Peyer's patch (tissue), 4 donors: ENCODE measurements at regions not wholly inside any gene's neighbourhood (a gene's known extent, or its start where the extent isn't known, plus 50 kb on each side); places are given as distances from the start of the nearest gene placed in this dataset.

Experiments
- DNase-seq, 3 donors: peaks; one replicate each; pipeline ENCODE4 v3.0.0-alpha.2; 2017 to 2019
- H3K27ac ChIP-seq, 4 donors: fragments of 200-600 bp; sonication (generic); one replicate each; pipeline ENCODE4 v1.5.1; 2016 to 2019
- H3K27me3 ChIP-seq, 2 donors: fragments of 200-600 bp; sonication (generic); one replicate each; pipeline ENCODE4 v1.5.1; 2019
- H3K36me3 ChIP-seq, 3 donors: fragments of 200-600 bp; sonication (generic); one replicate each; pipeline ENCODE4 v1.5.1; 2016 to 2019
- H3K4me1 ChIP-seq, 4 donors: fragments of 200-600 bp; sonication (generic); one replicate each; pipeline ENCODE4 v1.5.1; 2016 to 2019
- H3K4me3 ChIP-seq, 4 donors: fragments of 200-600 bp; sonication (generic); 1 replicate in 3 of 4; 2 replicates in 1 of 4; pipeline ENCODE4 v1.5.1; 2016 to 2019; ENCODE audit warnings: mild to moderate bottlenecking in 1 of 4
- H3K9me3 ChIP-seq, 4 donors: fragments of 200-600 bp; sonication (generic); one replicate each; pipeline ENCODE4 v1.5.1; 2016 to 2019; ENCODE audit warnings: mild to moderate bottlenecking in 1 of 4
- POLR2A ChIP-seq, 2 donors: fragments of 450-650 bp; IDR thresholded peaks; one replicate each; pipeline ENCODE4 v1.5.1; 2017; ENCODE audit warnings: antibody characterized with exemption in 2 of 2, mild to moderate bottlenecking in 2 of 2, moderate library complexity in 2 of 2
- TF ChIP-seq, protein P1 (sequence below), 6 experiments: fragments of 450-650 bp in 4 of 6; fragments of 200-600 bp in 2 of 6; sonication (generic) in 1 of 6; IDR thresholded peaks; one replicate each; pipeline ENCODE4 v1.5.1; 2017 to 2019; ENCODE audit warnings: antibody characterized with exemption in 6 of 6, mild to moderate bottlenecking in 3 of 6, moderate library complexity in 1 of 6

DNA sequence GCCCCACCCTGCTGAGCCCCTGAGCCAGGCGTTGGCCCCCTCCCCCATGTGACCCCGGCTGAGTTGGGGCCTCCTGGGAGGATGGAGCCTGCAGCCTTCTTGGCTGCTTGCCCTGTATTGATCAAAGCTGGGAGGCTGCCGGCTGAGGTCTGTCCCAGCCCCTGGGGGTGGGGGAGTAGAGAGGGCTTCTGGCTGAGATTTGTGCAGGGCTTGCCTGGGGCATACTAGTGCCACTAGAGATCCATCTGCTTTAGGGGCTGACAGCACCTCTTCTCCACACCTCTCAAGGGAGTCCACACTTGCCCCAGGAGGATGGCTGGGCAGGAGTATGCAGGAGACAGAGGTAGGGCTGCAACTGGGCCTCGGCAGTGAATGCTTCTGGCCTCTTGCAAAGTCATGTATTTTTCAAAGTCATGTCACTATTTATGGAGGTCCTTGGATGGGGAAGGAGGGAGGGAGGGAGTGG lies 53.6 kb upstream of the SSBP3 start:
- DNase-seq: no peak

DNA sequence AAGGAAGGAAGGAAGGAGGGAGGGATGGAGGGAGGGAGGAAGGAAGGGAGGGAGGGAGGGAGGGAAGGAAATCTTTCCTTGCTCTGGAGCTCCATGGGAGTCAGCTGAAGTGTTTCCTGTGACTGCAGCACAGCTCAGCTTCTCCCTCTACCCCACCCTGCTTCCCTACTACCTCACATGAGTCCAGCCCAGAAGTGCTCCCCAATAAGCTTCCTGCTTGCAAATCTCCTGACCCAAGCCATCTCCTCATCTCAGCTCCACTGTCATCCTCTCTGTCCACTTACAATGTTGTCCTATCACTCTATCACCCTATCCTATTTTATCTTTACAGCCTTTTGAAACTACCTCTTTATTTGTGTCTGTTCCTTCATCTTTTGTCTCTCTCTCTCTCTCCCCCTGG lies 52.9 kb upstream of the SSBP3 start:
- H3K36me3 ChIP-seq: no peaks in the 10 kb centered on the region
- no peak for DNase-seq
- peaks cover 0 to 15% (median 0%) of the 10 kb centered on the region in 4 donors for H3K4me1 ChIP-seq
- H3K27me3 ChIP-seq: no peaks in the 10 kb centered on the region
- no peaks in the 10 kb centered on the region for H3K9me3 ChIP-seq
- no peak for TF ChIP-seq POLR2A (IDR thresholded peaks at IDR 0.05)
- TF ChIP-seq, protein P1, sequence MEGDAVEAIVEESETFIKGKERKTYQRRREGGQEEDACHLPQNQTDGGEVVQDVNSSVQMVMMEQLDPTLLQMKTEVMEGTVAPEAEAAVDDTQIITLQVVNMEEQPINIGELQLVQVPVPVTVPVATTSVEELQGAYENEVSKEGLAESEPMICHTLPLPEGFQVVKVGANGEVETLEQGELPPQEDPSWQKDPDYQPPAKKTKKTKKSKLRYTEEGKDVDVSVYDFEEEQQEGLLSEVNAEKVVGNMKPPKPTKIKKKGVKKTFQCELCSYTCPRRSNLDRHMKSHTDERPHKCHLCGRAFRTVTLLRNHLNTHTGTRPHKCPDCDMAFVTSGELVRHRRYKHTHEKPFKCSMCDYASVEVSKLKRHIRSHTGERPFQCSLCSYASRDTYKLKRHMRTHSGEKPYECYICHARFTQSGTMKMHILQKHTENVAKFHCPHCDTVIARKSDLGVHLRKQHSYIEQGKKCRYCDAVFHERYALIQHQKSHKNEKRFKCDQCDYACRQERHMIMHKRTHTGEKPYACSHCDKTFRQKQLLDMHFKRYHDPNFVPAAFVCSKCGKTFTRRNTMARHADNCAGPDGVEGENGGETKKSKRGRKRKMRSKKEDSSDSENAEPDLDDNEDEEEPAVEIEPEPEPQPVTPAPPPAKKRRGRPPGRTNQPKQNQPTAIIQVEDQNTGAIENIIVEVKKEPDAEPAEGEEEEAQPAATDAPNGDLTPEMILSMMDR (IDR thresholded peaks at IDR 0.05): no peak
- no peak overlapping the region for H3K27ac ChIP-seq
- H3K4me3 ChIP-seq: no peak overlapping the region

More for the DNA sequence above, 53.6 kb upstream of the SSBP3 start:
- peaks cover 0 to 21% (median 0%) of the 10 kb centered on the region in 4 donors for H3K4me1 ChIP-seq
- H3K27me3 ChIP-seq: no peaks in the 10 kb centered on the region
- H3K4me3 ChIP-seq: no peak overlapping the region
- no peaks in the 10 kb centered on the region for H3K9me3 ChIP-seq
- H3K36me3 ChIP-seq: no peaks in the 10 kb centered on the region
- TF ChIP-seq POLR2A (IDR thresholded peaks at IDR 0.05): no peak
- TF ChIP-seq, protein P1 (IDR thresholded peaks at IDR 0.05): no peak
- H3K27ac ChIP-seq: no peak overlapping the region

DNA sequence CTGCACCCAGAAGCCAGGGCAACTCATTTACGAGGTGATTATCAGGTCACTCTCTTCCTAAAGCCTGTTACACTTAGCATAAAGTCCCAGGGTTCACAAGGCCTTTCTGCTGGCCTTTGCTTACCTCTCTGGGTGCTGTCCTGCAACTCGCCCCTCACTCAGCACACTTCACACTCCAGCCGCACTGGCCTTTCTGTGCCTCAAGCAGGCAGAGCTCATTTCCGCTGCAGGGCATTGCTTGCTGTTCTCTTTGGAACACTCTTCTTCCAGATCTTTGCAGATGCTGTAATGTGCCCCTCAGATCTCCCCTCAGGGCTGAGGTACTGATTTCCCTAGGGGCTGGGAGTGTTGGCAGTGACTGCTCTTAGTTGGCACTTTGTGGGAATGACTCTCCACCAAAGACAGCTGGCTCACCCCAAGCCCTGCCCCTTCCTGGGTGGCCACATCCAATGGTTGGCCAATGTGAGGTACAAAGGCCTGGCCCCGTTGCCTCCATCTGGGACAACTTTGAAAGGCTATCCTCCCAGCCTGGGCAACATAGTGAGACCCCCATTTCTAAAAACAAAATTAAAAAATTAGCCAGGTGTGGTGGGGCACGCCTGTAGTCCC lies 50.8 kb upstream of the SSBP3 start:
- TF ChIP-seq POLR2A (IDR thresholded peaks at IDR 0.05): no peak
- TF ChIP-seq, protein P1 (IDR thresholded peaks at IDR 0.05): no peak
- Histone ChIP-seq H3K27me3 (no peaks in the 10 kb centered on the region), H3K9me3 (no peaks in the 10 kb centered on the region), H3K36me3 (no peaks in the 10 kb centered on the region), H3K4me3 (no peak overlapping the region), H3K4me1 (peaks cover 0 to 2% (median 0%) of the 10 kb centered on the region in 4 donors), H3K27ac (no peak overlapping the region)
- DNase-seq: no peak

DNA sequence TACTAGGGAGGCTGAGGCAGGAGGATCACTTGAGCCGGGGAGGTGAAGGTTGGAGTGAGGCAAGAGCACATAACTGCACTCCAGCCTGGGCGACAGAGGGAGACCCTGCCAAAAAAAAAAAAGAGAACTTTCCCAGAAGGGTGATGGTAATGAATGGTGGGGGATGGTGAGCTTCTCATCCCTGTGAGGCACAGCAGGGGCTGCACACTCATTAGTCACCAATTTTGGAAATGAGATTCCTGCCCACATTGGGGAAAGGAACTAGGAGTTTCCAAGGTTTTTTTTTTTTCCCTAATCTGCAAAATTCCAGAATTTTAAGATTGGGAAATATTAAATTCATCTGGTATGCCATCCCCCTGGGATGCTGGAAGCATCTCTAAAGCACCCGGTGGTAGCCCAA lies 50.2 kb upstream of the SSBP3 start:
- TF ChIP-seq, protein P1 (IDR thresholded peaks at IDR 0.05): no peak
- TF ChIP-seq POLR2A (IDR thresholded peaks at IDR 0.05): no peak
- H3K27me3 ChIP-seq: no peaks in the 10 kb centered on the region
- no peaks in the 10 kb centered on the region for H3K4me1 ChIP-seq
- H3K9me3 ChIP-seq: no peaks in the 10 kb centered on the region
- no peaks in the 10 kb centered on the region for H3K36me3 ChIP-seq
- no peak overlapping the region for H3K4me3 ChIP-seq
- no peak overlapping the region for H3K27ac ChIP-seq
- no peak for DNase-seq
